HG02759 (cell line): ENCODE measurements at regions not wholly inside any gene's neighbourhood (a gene's known extent, or its start where the extent isn't known, plus 50 kb on each side); places are given as distances from the start of the nearest gene placed in this dataset.

ENCODE experiments used
- ATAC-seq: cut with Tn5 transposase; IDR thresholded peaks from one replicate; pipeline ENCODE4 v1.9.1; 2021; ENCODE audit warnings: mild to moderate bottlenecking, moderate library complexity; ENCODE audit not compliant: unreplicated experiment

GRCh38 chr1:79082233-79082632 lies 75.7 kb upstream of the ADGRL4 start:
- no peak for ATAC-seq

DNA sequence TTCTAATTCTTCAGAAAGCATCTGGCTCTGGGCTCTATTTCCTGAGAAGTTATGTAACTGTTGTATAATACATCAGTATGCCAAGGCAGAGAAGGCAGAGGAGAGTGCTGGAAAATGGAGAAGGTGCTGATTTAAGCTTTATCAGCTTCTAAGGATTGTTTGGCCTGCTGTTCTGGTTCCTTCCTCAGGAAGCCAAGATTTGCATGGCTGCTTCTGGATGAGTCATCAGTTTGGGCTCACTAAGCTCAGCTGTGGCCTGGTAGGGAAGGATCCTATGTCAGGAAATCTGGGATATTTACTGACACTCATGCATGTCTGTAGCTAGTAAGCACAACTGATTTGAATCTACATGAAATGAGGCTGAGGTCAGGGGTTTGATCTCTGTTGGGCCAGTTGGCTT lies 73.2 kb upstream of the ADGRL4 start:
- no peak for ATAC-seq

DNA sequence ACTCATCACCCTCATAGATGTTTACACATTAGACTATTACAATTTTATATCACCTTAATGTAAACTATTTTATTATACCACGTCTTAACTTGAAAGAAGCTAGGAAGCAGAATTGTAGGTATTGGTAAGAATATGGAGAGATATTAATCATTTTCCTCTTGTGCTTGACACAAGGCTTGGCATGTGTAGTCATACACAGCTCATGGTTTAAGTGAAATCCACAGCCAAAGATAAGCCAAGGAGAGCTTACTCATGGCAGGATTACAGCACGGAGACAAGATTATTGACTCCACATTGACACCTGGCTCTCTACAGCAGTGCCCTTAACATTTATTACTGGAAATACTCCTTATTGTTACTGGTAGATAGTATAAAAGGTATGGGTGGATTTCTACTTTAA lies 68.4 kb upstream of the ADGRL4 start:
- ATAC-seq = no peak

DNA sequence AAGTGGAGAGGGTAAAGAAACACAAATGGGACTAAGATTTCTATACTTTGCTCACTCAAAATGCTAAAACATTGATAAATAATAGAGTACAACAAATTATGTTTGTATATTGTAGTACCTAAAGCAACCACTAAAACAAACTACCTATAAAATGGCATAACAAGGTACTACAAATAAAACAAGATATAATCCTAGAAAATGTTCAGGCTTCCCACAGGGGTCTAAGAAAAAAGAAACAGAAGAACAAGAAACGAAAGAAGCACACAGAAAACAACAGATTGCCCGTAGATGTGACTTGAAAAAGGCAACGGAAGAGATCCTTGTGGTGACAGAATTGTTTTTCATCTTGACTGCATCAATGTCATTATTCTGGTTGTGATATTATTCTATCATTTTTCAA lies 63.3 kb upstream of the ADGRL4 start:
- no peak for ATAC-seq

DNA sequence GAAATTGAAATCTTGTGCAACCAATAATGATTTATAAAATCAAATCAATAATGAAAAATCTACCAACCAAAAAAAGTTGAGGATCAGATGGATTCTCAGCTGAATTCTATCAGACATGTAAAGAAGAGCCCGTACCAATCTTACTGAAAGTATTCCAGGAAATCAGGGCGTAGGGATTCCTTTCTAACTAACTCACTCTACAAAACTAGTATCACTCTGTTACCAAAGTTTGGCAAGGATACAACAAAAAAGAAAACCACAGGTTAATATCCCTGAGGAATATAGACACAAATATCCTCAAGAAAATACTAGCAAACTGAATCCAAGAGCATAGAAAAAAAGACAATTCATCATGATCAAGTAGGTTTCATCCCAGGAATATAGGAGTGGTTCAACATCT lies 52.8 kb upstream of the ADGRL4 start:
- ATAC-seq = no peak
